Caco-2 (cell line): ENCODE measurements at regions not wholly inside any gene's neighbourhood (a gene's known extent, or its start where the extent isn't known, plus 50 kb on each side); places are given as distances from the start of the nearest gene placed in this dataset.
A peak's percentile ranks its signal among the peaks of the same experiment; 100 is the strongest.

Experiments used
- BruUV-seq: library from RNA; stranded (reverse); fragments of 400-500 nt; replicated peaks from 2 replicates; lab custom pipeline; 2021; lab: Mats Ljungman, UMichigan
- CTCF ChIA-PET: fragments of 300-600 bp; sonication (Branson Sonifier 250); formaldehyde crosslinking; loops from one replicate; lab custom pipeline; 2022; ENCODE audit warnings: antibody characterized with exemption; lab: Charles Lee
- POLR2A ChIA-PET: fragments of 300-600 bp; sonication (Branson Sonifier 250); formaldehyde crosslinking; loops from one replicate; lab custom pipeline; 2022; ENCODE audit warnings: antibody characterized with exemption; lab: Charles Lee
- DNase-seq, 2 experiments: peaks; one replicate each; pipeline versions ENCODE4 v3.0.0 to v3.0.0-alpha.2; 2020 to 2022
- H3K27me3 ChIP-seq: replicated peaks from 2 replicates; pipeline ENCODE4 v1.6.0; 2011; ENCODE audit warnings: low read length; ENCODE audit not compliant: control insufficient read depth, insufficient read depth
- H3K36me3 ChIP-seq: 2 replicates; pipeline ENCODE4 v1.5.1; 2011; ENCODE audit warnings: low read length; ENCODE audit not compliant: control insufficient read depth, insufficient read depth
- H3K4me1 ChIP-seq: fragments of 250-450 bp; sonication (Bioruptor Pico); 2 replicates; pipeline ENCODE4 v1.5.1; 2020; ENCODE audit warnings: mild to moderate bottlenecking
- H3K4me3 ChIP-seq: 2 replicates; pipeline ENCODE4 v1.5.1; 2011; ENCODE audit warnings: low read depth, mild to moderate bottlenecking, control low read depth, low read length
- H3K9me3 ChIP-seq: fragments of 250-450 bp; sonication (Bioruptor Pico); 2 replicates; pipeline ENCODE4 v1.5.1; 2020; ENCODE audit warnings: mild to moderate bottlenecking, moderate library complexity
- H3K27ac Mint-ChIP-seq: one replicate; pipeline ENCODE4 v1.8.0; 2022; ENCODE audit warnings: mixed read lengths; ENCODE audit not compliant: unreplicated experiment
- H3K27me3 Mint-ChIP-seq: one replicate; pipeline ENCODE4 v1.8.0; 2022; ENCODE audit warnings: mixed read lengths; ENCODE audit not compliant: insufficient read depth, unreplicated experiment
- H3K36me3 Mint-ChIP-seq: one replicate; pipeline ENCODE4 v1.8.0; 2022; ENCODE audit warnings: mild to moderate bottlenecking, mixed read lengths; ENCODE audit not compliant: insufficient read depth, unreplicated experiment
- H3K4me1 Mint-ChIP-seq: one replicate; pipeline ENCODE4 v1.8.0; 2022; ENCODE audit warnings: low read depth, mixed read lengths; ENCODE audit not compliant: unreplicated experiment
- H3K4me3 Mint-ChIP-seq: one replicate; pipeline ENCODE4 v1.8.0; 2022; ENCODE audit warnings: mild to moderate bottlenecking, moderate library complexity, mixed read lengths; ENCODE audit not compliant: unreplicated experiment
- H3K9me3 Mint-ChIP-seq: one replicate; pipeline ENCODE4 v1.8.0; 2022; ENCODE audit warnings: mixed read lengths; ENCODE audit not compliant: unreplicated experiment
- intact Hi-C: fragments of 100-400 bp; cut with micrococcal nuclease; formaldehyde crosslinking; loops from one replicate; pipeline ENCODE4 v1.10.0; 2022; ENCODE audit not compliant: unreplicated experiment
- TF ChIP-seq, protein P1 (sequence below), 2 experiments: fragments of 200-600 bp in 1 of 2; IDR thresholded peaks; 1 replicate in 1 of 2; 2 replicates in 1 of 2; pipeline versions ENCODE4 v1.5.1 to v1.8.0; 2011 to 2022; ENCODE audit warnings: antibody characterized with exemption in 1 of 2, control low read depth in 1 of 2, inconsistent platforms in 1 of 2, low read depth in 1 of 2, low read length in 1 of 2, mild to moderate bottlenecking in 1 of 2, moderate library complexity in 1 of 2; ENCODE audit not compliant: insufficient read depth in 1 of 2, severe bottlenecking in 1 of 2, unreplicated experiment in 1 of 2

DNA sequence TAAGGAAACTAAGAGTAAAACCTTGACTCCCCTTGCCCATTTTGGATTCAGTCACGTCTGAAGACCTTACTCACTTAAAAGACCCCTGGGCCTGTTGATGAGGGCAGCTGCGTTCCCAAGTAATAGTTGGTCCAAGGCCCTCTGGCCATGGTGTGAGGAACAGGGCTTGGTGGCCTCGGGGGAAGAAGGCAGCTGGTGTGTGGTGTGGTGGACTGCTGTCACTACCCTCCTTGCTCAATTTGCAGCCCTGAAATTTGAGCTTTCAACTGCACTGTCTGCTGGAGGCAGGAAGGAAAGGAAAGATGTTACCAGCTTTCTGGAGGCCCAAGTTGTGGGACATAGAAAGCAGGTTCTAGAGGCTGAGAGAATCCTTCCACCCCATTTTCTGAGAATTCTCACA is 128.2 kb downstream of the SLC38A6 start:
- H3K36me3 ChIP-seq, result no peaks in the 10 kb centered on the region
- TF ChIP-seq, protein P1, sequence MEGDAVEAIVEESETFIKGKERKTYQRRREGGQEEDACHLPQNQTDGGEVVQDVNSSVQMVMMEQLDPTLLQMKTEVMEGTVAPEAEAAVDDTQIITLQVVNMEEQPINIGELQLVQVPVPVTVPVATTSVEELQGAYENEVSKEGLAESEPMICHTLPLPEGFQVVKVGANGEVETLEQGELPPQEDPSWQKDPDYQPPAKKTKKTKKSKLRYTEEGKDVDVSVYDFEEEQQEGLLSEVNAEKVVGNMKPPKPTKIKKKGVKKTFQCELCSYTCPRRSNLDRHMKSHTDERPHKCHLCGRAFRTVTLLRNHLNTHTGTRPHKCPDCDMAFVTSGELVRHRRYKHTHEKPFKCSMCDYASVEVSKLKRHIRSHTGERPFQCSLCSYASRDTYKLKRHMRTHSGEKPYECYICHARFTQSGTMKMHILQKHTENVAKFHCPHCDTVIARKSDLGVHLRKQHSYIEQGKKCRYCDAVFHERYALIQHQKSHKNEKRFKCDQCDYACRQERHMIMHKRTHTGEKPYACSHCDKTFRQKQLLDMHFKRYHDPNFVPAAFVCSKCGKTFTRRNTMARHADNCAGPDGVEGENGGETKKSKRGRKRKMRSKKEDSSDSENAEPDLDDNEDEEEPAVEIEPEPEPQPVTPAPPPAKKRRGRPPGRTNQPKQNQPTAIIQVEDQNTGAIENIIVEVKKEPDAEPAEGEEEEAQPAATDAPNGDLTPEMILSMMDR (IDR thresholded peaks at IDR 0.05; ENCODE audit: insufficient read depth in 1 of 2, low read depth in 1 of 2, low read length in 1 of 2, severe bottlenecking in 1 of 2, unreplicated experiment in 1 of 2), result no peak
- H3K27ac Mint-ChIP-seq, result peak overlapping the region; percentile 28
- H3K4me1 ChIP-seq, result peaks cover under 1% of the 10 kb centered on the region
- H3K9me3 ChIP-seq, result no peaks in the 10 kb centered on the region
- H3K27me3 ChIP-seq, result no peaks in the 10 kb centered on the region
- H3K27me3 Mint-ChIP-seq, result no peaks in the 10 kb centered on the region
- H3K4me1 Mint-ChIP-seq, result no peaks in the 10 kb centered on the region
- intact Hi-C loops, result no loop called here
- H3K9me3 Mint-ChIP-seq, result peaks cover 6% of the 10 kb centered on the region
- DNase-seq, result no peak
- H3K36me3 Mint-ChIP-seq, result no peaks in the 10 kb centered on the region
- H3K4me3 Mint-ChIP-seq, result no peak overlapping the region
- CTCF ChIA-PET, result interaction anchor here (1.0 kb wide), 1 partner anchor 10 kb away, joined by 7 read pairs; no protein-coding TSS in a partner anchor
- no TSS peak for BruUV-seq
- POLR2A ChIA-PET, result no interaction called here
- no peak overlapping the region for H3K4me3 ChIP-seq

DNA sequence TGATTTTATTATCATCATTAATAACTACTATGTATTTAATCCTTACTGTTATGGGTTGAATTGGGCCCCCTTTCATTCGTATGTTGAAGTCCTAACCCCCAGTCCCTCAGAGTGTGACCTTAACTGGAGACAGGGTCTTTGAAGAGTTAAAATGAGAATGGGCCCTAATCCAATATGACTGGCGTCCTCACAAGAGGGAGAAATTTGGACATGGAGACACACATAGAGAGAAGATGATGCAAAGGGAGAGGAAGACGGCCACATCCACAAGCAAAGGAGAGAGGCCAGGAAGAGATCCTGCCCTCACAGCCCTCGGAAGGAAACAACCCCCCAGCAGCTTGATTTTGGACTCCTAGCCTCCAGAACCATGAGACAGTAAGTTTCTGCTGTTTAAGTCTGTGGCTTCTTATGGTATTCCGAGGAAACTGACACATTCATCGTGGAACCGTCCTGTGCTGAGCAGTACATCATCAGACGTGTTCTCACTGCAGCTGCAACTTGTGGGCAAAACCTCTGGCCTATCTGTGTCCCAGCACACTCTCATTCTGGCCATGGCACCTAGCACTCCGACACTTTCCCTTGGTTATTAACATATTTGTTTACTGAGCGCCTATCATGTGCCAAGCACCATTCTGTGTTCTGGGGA is 127.6 kb downstream of the SLC38A6 start:
- BruUV-seq, result no TSS peak
- no peak overlapping the region for H3K4me3 ChIP-seq
- no peak for DNase-seq
- H3K4me1 ChIP-seq, result peaks cover 7% of the 10 kb centered on the region
- H3K36me3 Mint-ChIP-seq, result no peaks in the 10 kb centered on the region
- no peak overlapping the region for H3K4me3 Mint-ChIP-seq
- H3K27ac Mint-ChIP-seq, result no peak overlapping the region
- H3K27me3 Mint-ChIP-seq, result no peaks in the 10 kb centered on the region
- no peaks in the 10 kb centered on the region for H3K9me3 Mint-ChIP-seq
- no peaks in the 10 kb centered on the region for H3K36me3 ChIP-seq
- ChIA-PET CTCF (interaction anchor here (1.0 kb wide), 1 partner anchor 11 kb away, joined by 7 read pairs; no protein-coding TSS in a partner anchor), POLR2A (no interaction called here)
- no peaks in the 10 kb centered on the region for H3K27me3 ChIP-seq
- H3K4me1 Mint-ChIP-seq, result no peaks in the 10 kb centered on the region
- TF ChIP-seq, protein P1 (IDR thresholded peaks at IDR 0.05; ENCODE audit: insufficient read depth in 1 of 2, low read depth in 1 of 2, low read length in 1 of 2, severe bottlenecking in 1 of 2, unreplicated experiment in 1 of 2), result no peak
- H3K9me3 ChIP-seq, result no peaks in the 10 kb centered on the region
- intact Hi-C loops, result no loop called here

DNA sequence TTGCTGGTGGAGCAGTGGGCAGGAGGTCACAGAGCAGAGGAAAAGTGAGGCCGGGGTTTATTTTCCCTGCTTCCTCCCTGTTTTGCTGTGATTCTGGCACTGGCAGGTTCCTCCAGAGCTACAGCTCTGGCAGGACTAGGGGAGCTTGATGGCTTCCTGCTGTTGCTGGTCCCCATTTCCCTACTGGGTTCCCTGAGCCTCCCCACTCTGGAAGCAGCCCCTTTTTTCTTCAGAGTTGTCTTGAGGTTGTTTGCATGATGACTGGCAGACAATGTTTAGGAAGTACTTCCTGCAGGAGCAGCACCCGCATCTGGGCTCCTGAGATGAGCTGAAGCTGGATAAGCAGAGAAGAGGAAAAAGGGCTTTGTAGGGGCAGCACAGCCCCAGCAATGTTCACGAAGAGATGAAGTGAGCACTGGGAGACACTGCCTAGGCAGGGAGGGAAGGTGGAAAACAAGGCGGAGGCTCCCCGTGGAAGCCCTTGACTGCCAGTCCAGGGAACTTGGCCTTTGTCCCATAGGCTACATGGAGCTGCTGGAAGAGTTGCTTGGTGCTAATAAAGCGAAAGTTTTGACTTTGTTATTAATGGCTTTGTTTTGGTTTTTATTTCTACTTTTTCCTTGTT is 126.9 kb downstream of the SLC38A6 start:
- no peak overlapping the region for H3K4me3 ChIP-seq
- Mint-ChIP-seq H3K27me3 (no peaks in the 10 kb centered on the region), H3K27ac (no peak overlapping the region), H3K36me3 (no peaks in the 10 kb centered on the region), H3K4me1 (no peaks in the 10 kb centered on the region), H3K9me3 (no peaks in the 10 kb centered on the region), H3K4me3 (no peak overlapping the region)
- no TSS peak for BruUV-seq
- peaks cover 14% of the 10 kb centered on the region for H3K4me1 ChIP-seq
- POLR2A ChIA-PET, result no interaction called here
- intact Hi-C loops, result no loop called here
- TF ChIP-seq, protein P1 (IDR thresholded peaks at IDR 0.05; ENCODE audit: insufficient read depth in 1 of 2, low read depth in 1 of 2, low read length in 1 of 2, severe bottlenecking in 1 of 2, unreplicated experiment in 1 of 2), result no peak
- no peaks in the 10 kb centered on the region for H3K27me3 ChIP-seq
- H3K9me3 ChIP-seq, result no peaks in the 10 kb centered on the region
- H3K36me3 ChIP-seq, result no peaks in the 10 kb centered on the region
- CTCF ChIA-PET, result no interaction called here
- DNase-seq, result no peak
